CD14-positive monocyte (primary cell): ENCODE measurements at regions not wholly inside any gene's neighbourhood (a gene's known extent, or its start where the extent isn't known, plus 50 kb on each side); places are given as distances from the start of the nearest gene placed in this dataset.

ENCODE experiments used
- DNase-seq, 3 donors: peaks; one replicate each; pipeline ENCODE4 v3.0.0-alpha.2; 2011 to 2022
- H2AFZ ChIP-seq: 2 replicates; pipeline ENCODE4 v1.6.0; 2012; ENCODE audit warnings: mild to moderate bottlenecking, low read depth, low read length, inconsistent platforms; ENCODE audit not compliant: insufficient read depth, poor library complexity, severe bottlenecking
- H3K27ac ChIP-seq, 2 donors: 1 replicate in 1 of 2; 2 replicates in 1 of 2; pipeline ENCODE4 v1.5.1; 2012 to 2013; ENCODE audit warnings: low read length in 2 of 2, control low read depth in 1 of 2, inconsistent platforms in 1 of 2, low read depth in 1 of 2, mild to moderate bottlenecking in 1 of 2
- H3K27me3 ChIP-seq, 2 donors: one replicate each; pipeline versions ENCODE4 v1.6.0 to v1.6.1; 2011 to 2013; ENCODE audit warnings: low read length in 2 of 2; ENCODE audit not compliant: control insufficient read depth in 2 of 2, insufficient read depth in 2 of 2
- H3K36me3 ChIP-seq, 2 donors: replicated peaks in 1 of 2; 1 replicate in 1 of 2; 2 replicates in 1 of 2; pipeline versions ENCODE4 v1.5.1 to v1.6.1; 2012 to 2013; ENCODE audit warnings: low read length in 2 of 2, control low read depth in 1 of 2, inconsistent platforms in 1 of 2, mild to moderate bottlenecking in 1 of 2; ENCODE audit not compliant: insufficient read depth in 2 of 2, control insufficient read depth in 1 of 2
- H3K4me1 ChIP-seq, 2 donors: 1 replicate in 1 of 2; 2 replicates in 1 of 2; pipeline versions ENCODE4 v1.5.1 to v1.6.1; 2012 to 2013; ENCODE audit warnings: low read length in 2 of 2, control low read depth in 1 of 2, inconsistent platforms in 1 of 2, mild to moderate bottlenecking in 1 of 2, moderate library complexity in 1 of 2; ENCODE audit not compliant: insufficient read depth in 2 of 2, control insufficient read depth in 1 of 2
- H3K4me2 ChIP-seq: replicated peaks from 2 replicates; pipeline ENCODE3; 2012; ENCODE audit warnings: low read length, moderate library complexity, mild to moderate bottlenecking; ENCODE audit not compliant: poor library complexity, severe bottlenecking; ENCODE audit errors: extremely low read depth
- H3K4me3 ChIP-seq, 3 experiments: fragments of 200-600 bp in 1 of 3; sonication (generic) in 1 of 3; replicated peaks in 1 of 3; 1 replicate in 2 of 3; 2 replicates in 1 of 3; pipeline ENCODE4 v1.5.1; 2011 to 2013; ENCODE audit warnings: low read length in 3 of 3, mild to moderate bottlenecking in 3 of 3, control low read depth in 2 of 3, low read depth in 2 of 3, inconsistent platforms in 1 of 3, moderate library complexity in 1 of 3
- H3K79me2 ChIP-seq: 2 replicates; pipeline ENCODE4 v1.6.0; 2012; ENCODE audit warnings: mild to moderate bottlenecking, control low read depth, inconsistent platforms, low read length, moderate library complexity; ENCODE audit not compliant: insufficient read depth
- H3K9ac ChIP-seq: 2 replicates; pipeline ENCODE4 v1.6.0; 2017; ENCODE audit warnings: low read length, mild to moderate bottlenecking; ENCODE audit not compliant: insufficient read depth, poor library complexity, severe bottlenecking
- H3K9me3 ChIP-seq, 2 donors: replicated peaks in 1 of 2; 1 replicate in 1 of 2; 2 replicates in 1 of 2; pipeline versions ENCODE4 v1.5.1 to v1.6.1; 2012 to 2013; ENCODE audit warnings: low read length in 2 of 2, control low read depth in 1 of 2; ENCODE audit not compliant: control insufficient read depth in 1 of 2, insufficient read depth in 1 of 2
- H4K20me1 ChIP-seq: 2 replicates; pipeline ENCODE4 v1.6.0; 2012; ENCODE audit warnings: mild to moderate bottlenecking, low read length, control low read depth, moderate library complexity; ENCODE audit not compliant: insufficient read depth
- H3K27ac Mint-ChIP-seq, 7 donors: one replicate each; pipeline ENCODE4 v1.8.0; 2020; ENCODE audit warnings: mild to moderate bottlenecking in 7 of 7, mixed read lengths in 7 of 7, moderate library complexity in 6 of 7, inconsistent platforms in 2 of 7
- H3K27me3 Mint-ChIP-seq, 3 donors: one replicate each; pipeline ENCODE4 v1.8.0; 2021 to 2022; ENCODE audit warnings: low read depth in 3 of 3, mild to moderate bottlenecking in 3 of 3, mixed read lengths in 3 of 3, moderate library complexity in 3 of 3, inconsistent platforms in 1 of 3
- H3K36me3 Mint-ChIP-seq, 2 donors: one replicate each; pipeline ENCODE4 v1.8.0; 2020; ENCODE audit warnings: mixed read lengths in 2 of 2, inconsistent platforms in 1 of 2, mild to moderate bottlenecking in 1 of 2
- H3K4me1 Mint-ChIP-seq: one replicate; pipeline ENCODE4 v1.8.0; 2020; ENCODE audit warnings: mild to moderate bottlenecking, mixed read lengths
- H3K4me3 Mint-ChIP-seq, 2 donors: one replicate each; pipeline ENCODE4 v1.8.0; 2020; ENCODE audit warnings: mild to moderate bottlenecking in 2 of 2, mixed read lengths in 2 of 2, moderate library complexity in 1 of 2
- H3K9me3 Mint-ChIP-seq, 7 donors: one replicate each; pipeline ENCODE4 v1.8.0; 2020 to 2022; ENCODE audit warnings: mixed read lengths in 7 of 7, mild to moderate bottlenecking in 6 of 7, moderate library complexity in 6 of 7, inconsistent platforms in 2 of 7
- CTCF ChIP-seq: fragments of 200-600 bp; IDR thresholded peaks from one replicate; pipeline ENCODE4 v1.8.0; 2022; ENCODE audit warnings: antibody characterized with exemption, mild to moderate bottlenecking
- WGBS: methylation state at CpG from one replicate; pipeline ENCODE4 v1.1.5; 2013; ENCODE audit warnings: missing lambda C conversion rate; ENCODE audit not compliant: insufficient coverage; 5-methylcytosine and 5-hydroxymethylcytosine counted together
- intact Hi-C, 2 donors: fragments of 100-400 bp; cut with micrococcal nuclease; formaldehyde crosslinking; loops; one replicate each; pipeline versions ENCODE4 v1.15.0 to v1.15.1; 2023

- Histone ChIP-seq H2AFZ (no peak overlapping the region), H3K27ac (no peak overlapping the region), H3K9me3 (no peaks in the 10 kb centered on the region), H3K27me3 (no peaks in the 10 kb centered on the region), H3K4me2 (no peak overlapping the region), H3K4me3 (no peak overlapping the region), H3K79me2 (no peaks in the 10 kb centered on the region), H3K36me3 (no peaks in the 10 kb centered on the region), H4K20me1 (no peaks in the 10 kb centered on the region), H3K9ac (no peak overlapping the region), H3K4me1 (no peaks in the 10 kb centered on the region)
- no peak overlapping the region for H3K4me3 Mint-ChIP-seq
- no peak for TF ChIP-seq CTCF
- H3K9me3 Mint-ChIP-seq, result peaks cover 0 to 7% (median 0%) of the 10 kb centered on the region in 7 donors
- no peaks in the 10 kb centered on the region for H3K36me3 Mint-ChIP-seq
- no peaks in the 10 kb centered on the region for H3K4me1 Mint-ChIP-seq
- intact Hi-C loops, result no loop called here
- DNase-seq, result no peak
- H3K27me3 Mint-ChIP-seq, result no peaks in the 10 kb centered on the region
- H3K27ac Mint-ChIP-seq, result no peak overlapping the region
- WGBS, result 94% methylated on average over 2 of the region's 3 CpGs
These were observed 1604.0 kb downstream of the FAM181B start for GRCh38 chr11:81129618-81130017.

- TF ChIP-seq CTCF, result no peak
- no peak overlapping the region for H2AFZ ChIP-seq
- H3K36me3 Mint-ChIP-seq, result no peaks in the 10 kb centered on the region
These were observed 1620.9 kb downstream of the FAM181B start for GRCh38 chr11:81112718-81113117.

More at GRCh38 chr11:81112718-81113117, 1620.9 kb downstream of the FAM181B start:
- Histone ChIP-seq H4K20me1 (no peaks in the 10 kb centered on the region), H3K4me2 (no peak overlapping the region), H3K27ac (no peak overlapping the region), H3K27me3 (no peaks in the 10 kb centered on the region), H3K9me3 (no peaks in the 10 kb centered on the region), H3K36me3 (no peaks in the 10 kb centered on the region), H3K79me2 (no peaks in the 10 kb centered on the region), H3K9ac (no peak overlapping the region), H3K4me3 (no peak overlapping the region), H3K4me1 (no peaks in the 10 kb centered on the region)
- Mint-ChIP-seq H3K4me1 (no peaks in the 10 kb centered on the region), H3K27me3 (no peaks in the 10 kb centered on the region), H3K27ac (no peak overlapping the region), H3K9me3 (peaks cover 0 to 3% (median 0%) of the 10 kb centered on the region in 7 donors), H3K4me3 (no peak overlapping the region)
- intact Hi-C loops, result no loop called here
- DNase-seq, result no peak
